IMR-90 (cell line): ENCODE measurements at regions not wholly inside any gene's neighbourhood (a gene's known extent, or its start where the extent isn't known, plus 50 kb on each side); places are given as distances from the start of the nearest gene placed in this dataset.

ENCODE experiments used
- ATAC-seq: fragments of 200-7000 bp; cut with Tn5 transposase; 2 replicates; pipeline ENCODE4 v1.9.1; 2020; ENCODE audit warnings: low read depth, mild to moderate bottlenecking, moderate library complexity
- BruUV-seq: library from RNA; stranded (reverse); fragments of 400-500 nt; replicated peaks from 2 replicates; lab custom pipeline; 2021; lab: Mats Ljungman, UMichigan
- CTCF ChIA-PET: fragments of 300-600 bp; formaldehyde crosslinking; extraction: SDS; loops from one replicate; lab custom pipeline; 2021; ENCODE audit warnings: antibody characterized with exemption; lab: Yijun Ruan, JAX
- POLR2A ChIA-PET: fragments of 300-600 bp; sonication (Branson Sonifier 250); formaldehyde crosslinking; loops from one replicate; lab custom pipeline; 2022; ENCODE audit warnings: antibody characterized with exemption; ENCODE audit not compliant: unreplicated experiment; lab: Charles Lee
- DNase-seq: peaks from one replicate; pipeline ENCODE4 v3.0.0; 2013
- H2AFZ ChIP-seq: replicated peaks from 2 replicates; pipeline ENCODE3; 2013; ENCODE audit warnings: low read length, mild to moderate bottlenecking; ENCODE audit not compliant: poor library complexity
- H2AK5ac ChIP-seq: 2 replicates; pipeline ENCODE4 v1.6.1; 2013; ENCODE audit warnings: low read depth, low read length, inconsistent platforms
- H2AK9ac ChIP-seq: replicated peaks from 2 replicates; pipeline ENCODE3; 2013; ENCODE audit warnings: mild to moderate bottlenecking, low read depth, low read length, moderate library complexity; ENCODE audit not compliant: poor library complexity
- H2BK120ac ChIP-seq: 2 replicates; pipeline ENCODE4 v1.6.1; 2013; ENCODE audit warnings: low read depth, low read length, inconsistent platforms
- H2BK15ac ChIP-seq: 3 replicates; pipeline ENCODE4 v1.6.1; 2013; ENCODE audit warnings: low read depth, low read length, inconsistent platforms
- H2BK20ac ChIP-seq: 2 replicates; pipeline ENCODE4 v1.6.1; 2013; ENCODE audit warnings: low read depth, mild to moderate bottlenecking, inconsistent platforms, low read length, moderate library complexity
- H2BK5ac ChIP-seq: 2 replicates; pipeline ENCODE4 v1.6.1; 2013; ENCODE audit warnings: mild to moderate bottlenecking, low read depth, low read length, inconsistent platforms; ENCODE audit not compliant: poor library complexity, severe bottlenecking
- H3K14ac ChIP-seq: replicated peaks from 2 replicates; pipeline ENCODE4 v1.6.1; 2013; ENCODE audit warnings: low read depth, low read length, inconsistent platforms
- H3K18ac ChIP-seq: 2 replicates; pipeline ENCODE4 v1.6.1; 2013; ENCODE audit warnings: low read depth, low read length, control low read depth
- H3K23ac ChIP-seq: 2 replicates; pipeline ENCODE4 v1.6.1; 2013; ENCODE audit warnings: low read depth, low read length, inconsistent platforms
- H3K27ac ChIP-seq: 2 replicates; pipeline ENCODE4 v1.5.1; 2013; ENCODE audit warnings: mild to moderate bottlenecking, control low read depth, low read length; ENCODE audit not compliant: insufficient read depth
- H3K27me3 ChIP-seq: 2 replicates; pipeline ENCODE4 v1.6.1; 2013; ENCODE audit warnings: low read length; ENCODE audit not compliant: control insufficient read depth, insufficient read depth
- H3K36me3 ChIP-seq: 2 replicates; pipeline ENCODE4 v1.6.1; 2013; ENCODE audit warnings: low read length, mixed read lengths; ENCODE audit not compliant: control insufficient read depth, insufficient read depth
- H3K4ac ChIP-seq: 2 replicates; pipeline ENCODE4 v1.6.1; 2013; ENCODE audit warnings: low read depth, low read length, inconsistent platforms
- H3K4me1 ChIP-seq: 2 replicates; pipeline ENCODE4 v1.6.1; 2013; ENCODE audit warnings: low read length, mixed read lengths; ENCODE audit not compliant: control insufficient read depth, insufficient read depth
- H3K4me2 ChIP-seq: 2 replicates; pipeline ENCODE4 v1.6.1; 2013; ENCODE audit warnings: low read depth, mild to moderate bottlenecking, control low read depth, low read length, moderate library complexity
- H3K4me3 ChIP-seq: 2 replicates; pipeline ENCODE4 v1.5.1; 2013; ENCODE audit warnings: low read depth, mild to moderate bottlenecking, control low read depth, low read length, moderate library complexity; ENCODE audit not compliant: insufficient read depth
- H3K56ac ChIP-seq: 2 replicates; pipeline ENCODE4 v1.6.1; 2013; ENCODE audit warnings: low read length, inconsistent platforms; ENCODE audit not compliant: insufficient read depth; ENCODE audit errors: extremely low read depth
- H3K79me1 ChIP-seq, 2 experiments: 2 replicates each; pipeline ENCODE4 v1.6.1; 2013; ENCODE audit warnings: low read length in 2 of 2, inconsistent platforms in 1 of 2, low read depth in 1 of 2
- H3K9ac ChIP-seq: 2 replicates; pipeline ENCODE4 v1.6.1; 2013; ENCODE audit warnings: low read depth, low read length, control low read depth
- H3K9me1 ChIP-seq: 2 replicates; pipeline ENCODE4 v1.6.1; 2013; ENCODE audit warnings: low read length, inconsistent platforms; ENCODE audit not compliant: insufficient read depth
- H3K9me3 ChIP-seq: 2 replicates; pipeline ENCODE4 v1.6.1; 2013; ENCODE audit warnings: low read length; ENCODE audit not compliant: control insufficient read depth, insufficient read depth
- H4K20me1 ChIP-seq: 2 replicates; pipeline ENCODE4 v1.6.1; 2013; ENCODE audit warnings: low read length, inconsistent platforms; ENCODE audit not compliant: insufficient read depth
- H4K5ac ChIP-seq: 2 replicates; pipeline ENCODE4 v1.6.1; 2013; ENCODE audit warnings: mild to moderate bottlenecking, low read depth, low read length, control low read depth
- H4K8ac ChIP-seq, 2 experiments: 2 replicates each; pipeline ENCODE4 v1.6.1; 2013; ENCODE audit warnings: low read depth in 2 of 2, low read length in 2 of 2, control low read depth in 1 of 2, inconsistent platforms in 1 of 2
- H4K91ac ChIP-seq: 2 replicates; pipeline ENCODE4 v1.6.1; 2013; ENCODE audit warnings: low read depth, low read length, inconsistent platforms; ENCODE audit not compliant: insufficient read depth
- BHLHE40 ChIP-seq: fragments of 150-350 bp; IDR thresholded peaks from 2 replicates; pipeline ENCODE4 v1.6.1; 2016; ENCODE audit warnings: mild to moderate bottlenecking, low read depth, low read length
- CEBPB ChIP-seq: IDR thresholded peaks from 2 replicates; pipeline ENCODE4 v1.6.1; 2012; ENCODE audit warnings: low read depth, low read length, improper control_type of control experiment
- CHD1 ChIP-seq: IDR thresholded peaks from 2 replicates; pipeline ENCODE4 v1.6.1; 2012; ENCODE audit warnings: low read depth, low read length, improper control_type of control experiment
- FOS ChIP-seq: fragments of 150-350 bp; IDR thresholded peaks from 2 replicates; pipeline ENCODE4 v1.6.1; 2016; ENCODE audit warnings: low read depth, low read length
- MAFK ChIP-seq: IDR thresholded peaks from 2 replicates; pipeline ENCODE4 v1.6.1; 2012; ENCODE audit warnings: low read depth, low read length, improper control_type of control experiment
- MAZ ChIP-seq: IDR thresholded peaks from 2 replicates; pipeline ENCODE4 v1.6.1; 2012; ENCODE audit warnings: low read depth, mild to moderate bottlenecking, low read length, improper control_type of control experiment, moderate library complexity, borderline replicate concordance
- MXI1 ChIP-seq: IDR thresholded peaks from 2 replicates; pipeline ENCODE4 v1.6.1; 2012; ENCODE audit warnings: low read depth, mild to moderate bottlenecking, low read length, moderate library complexity, borderline replicate concordance
- NFE2L2 ChIP-seq: fragments of 150-350 bp; IDR thresholded peaks from 2 replicates; pipeline ENCODE4 v1.6.1; 2016; ENCODE audit warnings: low read depth, mild to moderate bottlenecking, low read length
- POLR2A ChIP-seq: IDR thresholded peaks from 2 replicates; pipeline ENCODE4 v1.6.1; 2012; ENCODE audit warnings: mild to moderate bottlenecking, low read depth, low read length
- RAD21 ChIP-seq: IDR thresholded peaks from 2 replicates; pipeline ENCODE4 v1.6.1; 2012; ENCODE audit warnings: low read length, improper control_type of control experiment
- RCOR1 ChIP-seq: IDR thresholded peaks from 2 replicates; pipeline ENCODE4 v1.6.1; 2012; ENCODE audit warnings: mild to moderate bottlenecking, low read length, improper control_type of control experiment; ENCODE audit not compliant: insufficient replicate concordance
- RFX5 ChIP-seq: IDR thresholded peaks from 2 replicates; pipeline ENCODE4 v1.8.0; 2012; ENCODE audit warnings: low read depth, mild to moderate bottlenecking, low read length, moderate library complexity
- SMC3 ChIP-seq: fragments of 150-350 bp; IDR thresholded peaks from 2 replicates; pipeline ENCODE4 v1.6.1; 2016; ENCODE audit warnings: low read depth, mild to moderate bottlenecking, antibody characterized with exemption, low read length, moderate library complexity
- WGBS, 2 experiments: methylation state at CpG; one replicate each; pipeline versions ENCODE4 v1.1.5 to v1.1.7; 2013; ENCODE audit warnings: missing lambda C conversion rate in 2 of 2; ENCODE audit not compliant: insufficient read length in 1 of 2; ENCODE audit errors: extremely low coverage in 2 of 2; 5-methylcytosine and 5-hydroxymethylcytosine counted together
- dilution Hi-C: fragments of 300-500 bp; cut with HindIII; formaldehyde crosslinking; loops from one replicate; pipeline ENCODE4 v1.14.3; 2018; ENCODE audit warnings: low sequenced_read_pairs; ENCODE audit not compliant: unreplicated experiment
- in situ Hi-C: fragments of 300-500 bp; cut with MboI; formaldehyde crosslinking; loops from 3 replicates; pipeline ENCODE4 v1.14.3; 2019; ENCODE audit warnings: low sequenced_read_pairs, inconsistent platforms, mixed read lengths
- intact Hi-C: fragments of 100-400 bp; cut with micrococcal nuclease; formaldehyde crosslinking; loops from 2 replicates; pipeline ENCODE4 v1.10.0; 2022
- TF ChIP-seq, protein P1 (sequence below): fragments of 150-350 bp; IDR thresholded peaks from 2 replicates; pipeline ENCODE4 v1.6.1; 2016; ENCODE audit warnings: low read depth, mild to moderate bottlenecking, low read length, moderate library complexity, borderline replicate concordance
- TF ChIP-seq, protein P2 (sequence below): conservative IDR thresholded peaks from 2 replicates; pipeline ENCODE4 v1.5.1; 2012; ENCODE audit warnings: mild to moderate bottlenecking, low read depth, low read length, improper control_type of control experiment
- TF ChIP-seq, protein P3 (sequence below): fragments of 150-350 bp; IDR thresholded peaks from 2 replicates; pipeline ENCODE4 v1.6.1; 2017; ENCODE audit warnings: mild to moderate bottlenecking, antibody characterized with exemption, low read length, low read depth

DNA sequence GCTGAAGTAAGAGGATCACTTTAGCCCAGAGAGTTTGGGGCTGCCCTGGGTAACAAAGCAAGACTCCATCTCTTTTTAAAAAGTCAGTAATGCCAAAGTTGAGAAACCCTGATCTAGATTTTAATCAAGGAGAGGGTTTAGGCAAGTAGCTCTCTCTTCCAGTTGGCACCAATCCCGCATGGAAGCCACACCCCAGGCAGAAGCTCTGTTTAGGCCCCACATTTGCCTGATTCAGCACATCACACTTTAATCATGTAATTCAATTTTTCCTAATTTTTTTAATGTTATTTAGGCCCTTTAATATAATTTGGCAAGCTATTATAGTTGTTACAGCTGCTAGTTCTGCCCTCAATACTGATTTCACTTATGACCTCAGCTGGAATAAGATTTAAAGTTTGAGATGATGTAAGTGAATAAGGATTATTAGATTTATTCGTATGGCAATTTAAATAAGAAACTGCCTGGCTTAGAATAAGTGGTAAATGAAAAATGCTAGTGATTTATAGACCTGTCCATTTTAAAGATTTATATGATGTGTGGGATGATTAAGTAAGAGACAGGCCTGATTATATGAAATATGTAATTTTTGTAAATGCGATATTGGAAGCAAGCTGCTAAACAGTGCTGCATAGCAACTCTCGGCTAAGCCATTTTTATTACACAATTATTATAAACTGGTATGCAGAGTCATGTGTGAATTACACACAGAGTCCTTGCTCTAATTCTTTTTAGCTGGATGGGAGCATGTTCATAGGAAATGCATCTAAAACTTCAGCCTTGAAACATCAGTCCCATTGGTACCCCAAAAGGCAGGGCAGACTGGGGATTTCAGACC lies 80.2 kb upstream of the NFE2L3 start:
- no peak overlapping the region for H2AFZ ChIP-seq
- ChIA-PET CTCF (no interaction called here), POLR2A (no interaction called here)
- no peak overlapping the region for H2BK120ac ChIP-seq
- no peak overlapping the region for H3K18ac ChIP-seq
- H3K4ac ChIP-seq = no peak overlapping the region
- ATAC-seq (no peak), DNase-seq (no peak)
- H4K20me1 ChIP-seq = no peaks in the 10 kb centered on the region; the same call in 1 of the 2 replicates
- H3K4me1 ChIP-seq = no peaks in the 10 kb centered on the region
- no peak overlapping the region for H3K14ac ChIP-seq
- H2BK15ac ChIP-seq = no peak overlapping the region
- in situ Hi-C loops = no loop called here
- no peak overlapping the region for H4K91ac ChIP-seq
- H3K27ac ChIP-seq = no peak overlapping the region
- no peak overlapping the region for H2BK20ac ChIP-seq
- H2AK9ac ChIP-seq = no peak overlapping the region
- no peak overlapping the region for H4K5ac ChIP-seq
- WGBS, 2 experiments = no CpG with 5 or more reads among the region's 4 CpGs
- H2BK5ac ChIP-seq = no peak overlapping the region
- H3K23ac ChIP-seq = no peak overlapping the region
- no peaks in the 10 kb centered on the region for H3K79me1 ChIP-seq
- no peak overlapping the region for H3K9ac ChIP-seq
- H3K4me2 ChIP-seq = no peak overlapping the region
- H3K9me1 ChIP-seq = no peaks in the 10 kb centered on the region
- TF ChIP-seq RCOR1 (no peak), MAZ (no peak), POLR2A (no peak), BHLHE40 (no peak), RFX5 (no peak), MAFK (no peak), CEBPB (no peak), FOS (no peak), NFE2L2 (no peak), SMC3 (no peak), CHD1 (no peak), MXI1 (no peak), RAD21 (no peak)
- TF ChIP-seq, protein P1, sequence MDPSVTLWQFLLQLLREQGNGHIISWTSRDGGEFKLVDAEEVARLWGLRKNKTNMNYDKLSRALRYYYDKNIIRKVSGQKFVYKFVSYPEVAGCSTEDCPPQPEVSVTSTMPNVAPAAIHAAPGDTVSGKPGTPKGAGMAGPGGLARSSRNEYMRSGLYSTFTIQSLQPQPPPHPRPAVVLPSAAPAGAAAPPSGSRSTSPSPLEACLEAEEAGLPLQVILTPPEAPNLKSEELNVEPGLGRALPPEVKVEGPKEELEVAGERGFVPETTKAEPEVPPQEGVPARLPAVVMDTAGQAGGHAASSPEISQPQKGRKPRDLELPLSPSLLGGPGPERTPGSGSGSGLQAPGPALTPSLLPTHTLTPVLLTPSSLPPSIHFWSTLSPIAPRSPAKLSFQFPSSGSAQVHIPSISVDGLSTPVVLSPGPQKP = no peak
- TF ChIP-seq, protein P2, sequence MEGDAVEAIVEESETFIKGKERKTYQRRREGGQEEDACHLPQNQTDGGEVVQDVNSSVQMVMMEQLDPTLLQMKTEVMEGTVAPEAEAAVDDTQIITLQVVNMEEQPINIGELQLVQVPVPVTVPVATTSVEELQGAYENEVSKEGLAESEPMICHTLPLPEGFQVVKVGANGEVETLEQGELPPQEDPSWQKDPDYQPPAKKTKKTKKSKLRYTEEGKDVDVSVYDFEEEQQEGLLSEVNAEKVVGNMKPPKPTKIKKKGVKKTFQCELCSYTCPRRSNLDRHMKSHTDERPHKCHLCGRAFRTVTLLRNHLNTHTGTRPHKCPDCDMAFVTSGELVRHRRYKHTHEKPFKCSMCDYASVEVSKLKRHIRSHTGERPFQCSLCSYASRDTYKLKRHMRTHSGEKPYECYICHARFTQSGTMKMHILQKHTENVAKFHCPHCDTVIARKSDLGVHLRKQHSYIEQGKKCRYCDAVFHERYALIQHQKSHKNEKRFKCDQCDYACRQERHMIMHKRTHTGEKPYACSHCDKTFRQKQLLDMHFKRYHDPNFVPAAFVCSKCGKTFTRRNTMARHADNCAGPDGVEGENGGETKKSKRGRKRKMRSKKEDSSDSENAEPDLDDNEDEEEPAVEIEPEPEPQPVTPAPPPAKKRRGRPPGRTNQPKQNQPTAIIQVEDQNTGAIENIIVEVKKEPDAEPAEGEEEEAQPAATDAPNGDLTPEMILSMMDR = no peak
- TF ChIP-seq, protein P3, sequence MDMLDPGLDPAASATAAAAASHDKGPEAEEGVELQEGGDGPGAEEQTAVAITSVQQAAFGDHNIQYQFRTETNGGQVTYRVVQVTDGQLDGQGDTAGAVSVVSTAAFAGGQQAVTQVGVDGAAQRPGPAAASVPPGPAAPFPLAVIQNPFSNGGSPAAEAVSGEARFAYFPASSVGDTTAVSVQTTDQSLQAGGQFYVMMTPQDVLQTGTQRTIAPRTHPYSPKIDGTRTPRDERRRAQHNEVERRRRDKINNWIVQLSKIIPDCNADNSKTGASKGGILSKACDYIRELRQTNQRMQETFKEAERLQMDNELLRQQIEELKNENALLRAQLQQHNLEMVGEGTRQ = no peak
- intact Hi-C loops = no loop called here
- H3K36me3 ChIP-seq = no peaks in the 10 kb centered on the region
- dilution Hi-C loops = no loop called here
- no peaks in the 10 kb centered on the region for H3K9me3 ChIP-seq
- no peak overlapping the region for H4K8ac ChIP-seq
- no peak overlapping the region for H3K56ac ChIP-seq
- H2AK5ac ChIP-seq = no peak overlapping the region
- BruUV-seq = no TSS peak
- no peak overlapping the region for H3K4me3 ChIP-seq
- peaks cover 16% of the 10 kb centered on the region for H3K27me3 ChIP-seq
